HG02870 (cell line): ENCODE measurements at regions not wholly inside any gene's neighbourhood (a gene's known extent, or its start where the extent isn't known, plus 50 kb on each side); places are given as distances from the start of the nearest gene placed in this dataset.
"Not testable (repeated sequence)": the region's sequence is repeated elsewhere in the genome, so short reads cannot be mapped to it uniquely, and the experiment has no call there.

Experiments used
- ATAC-seq: cut with Tn5 transposase; IDR thresholded peaks from one replicate; pipeline ENCODE4 v1.9.1; 2021; ENCODE audit warnings: mild to moderate bottlenecking, moderate library complexity; ENCODE audit not compliant: unreplicated experiment

GRCh38 chr12:91704446-91704845, 441.2 kb downstream of the BTG1 start:
- no peak for ATAC-seq

DNA sequence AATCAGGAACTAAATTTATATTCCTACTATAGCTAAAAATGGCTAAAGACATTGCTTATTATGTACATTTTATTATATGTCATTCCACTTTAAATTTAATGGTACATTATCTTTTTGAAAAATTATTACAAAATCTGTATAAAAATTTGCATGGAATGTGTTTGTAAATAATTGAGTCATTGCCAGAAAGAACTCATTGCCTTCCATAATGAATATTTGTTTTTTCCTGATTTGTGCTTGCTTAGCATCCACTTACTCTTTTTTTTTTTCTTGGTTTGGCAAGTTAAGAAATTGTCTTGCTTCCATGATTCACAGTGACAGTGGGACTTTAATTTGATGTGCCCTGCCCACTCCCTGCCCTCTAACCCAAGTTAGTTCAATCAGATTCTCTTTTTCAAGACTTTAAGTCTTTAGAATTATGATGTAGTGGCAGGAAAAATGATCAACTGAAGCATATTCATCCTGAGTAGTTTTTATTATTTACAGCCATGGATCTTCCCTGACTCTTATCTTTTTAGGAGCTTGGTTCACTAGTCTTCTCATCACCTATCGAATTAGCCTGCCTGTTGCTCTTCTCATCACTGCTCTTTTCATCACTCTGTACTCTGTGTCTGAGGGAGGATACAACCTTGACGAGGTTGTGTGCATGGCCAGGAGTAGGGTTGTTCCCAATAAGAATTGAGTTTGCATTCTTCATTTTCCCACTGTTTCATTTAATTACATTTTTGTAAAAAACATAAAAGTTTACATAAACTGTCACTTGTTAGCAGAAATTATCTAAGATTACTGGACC, 442.0 kb downstream of the BTG1 start:
- ATAC-seq = no peak

GRCh38 chr12:91702843-91703425, 442.7 kb downstream of the BTG1 start:
- no peak for ATAC-seq

GRCh38 chr12:91695964-91696363, 449.7 kb downstream of the BTG1 start:
- no peak for ATAC-seq

DNA sequence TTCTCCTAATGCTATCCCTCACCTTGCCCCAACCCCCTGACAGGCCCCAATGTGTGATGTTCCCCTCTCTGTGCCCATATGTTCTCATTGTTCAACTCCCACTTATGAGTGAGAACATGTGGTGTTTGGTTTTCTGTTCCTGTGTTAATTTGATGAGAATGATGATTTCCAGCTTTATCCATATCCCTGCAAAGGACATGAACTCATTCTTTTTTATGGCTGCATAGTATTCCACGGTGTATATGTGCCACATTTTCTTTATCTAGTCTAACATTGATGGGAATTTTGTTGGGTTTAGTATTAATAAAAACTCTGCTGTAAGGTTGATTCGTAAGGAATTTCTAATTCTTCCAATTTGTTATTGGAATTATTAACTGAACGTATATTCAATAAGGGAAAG, 450.2 kb downstream of the BTG1 start:
- not testable (repeated sequence) for ATAC-seq

DNA sequence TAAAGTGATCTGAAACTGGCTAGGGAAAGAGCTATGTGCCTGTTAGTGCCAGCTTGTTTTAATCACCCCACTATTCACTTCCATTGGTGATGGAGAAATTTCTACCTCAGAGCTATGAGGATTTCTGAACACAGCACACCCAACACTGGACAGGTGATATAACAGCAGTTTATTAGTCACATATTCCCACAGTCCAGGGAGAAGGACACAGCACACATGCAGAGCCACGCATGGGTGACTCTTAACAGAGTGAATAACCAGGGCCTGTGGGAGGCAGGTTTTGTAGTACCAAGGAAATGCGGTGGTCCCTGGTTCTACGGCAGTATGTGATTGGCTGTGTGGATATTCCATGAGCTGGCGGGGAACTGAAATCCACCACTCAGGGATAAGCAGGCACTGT, 455.1 kb downstream of the BTG1 start:
- ATAC-seq = no peak

- no peak for ATAC-seq
These were observed 458.3 kb downstream of the BTG1 start for GRCh38 chr12:91687052-91688017.

GRCh38 chr12:91685917-91686316, 459.7 kb downstream of the BTG1 start:
- ATAC-seq = no peak

DNA sequence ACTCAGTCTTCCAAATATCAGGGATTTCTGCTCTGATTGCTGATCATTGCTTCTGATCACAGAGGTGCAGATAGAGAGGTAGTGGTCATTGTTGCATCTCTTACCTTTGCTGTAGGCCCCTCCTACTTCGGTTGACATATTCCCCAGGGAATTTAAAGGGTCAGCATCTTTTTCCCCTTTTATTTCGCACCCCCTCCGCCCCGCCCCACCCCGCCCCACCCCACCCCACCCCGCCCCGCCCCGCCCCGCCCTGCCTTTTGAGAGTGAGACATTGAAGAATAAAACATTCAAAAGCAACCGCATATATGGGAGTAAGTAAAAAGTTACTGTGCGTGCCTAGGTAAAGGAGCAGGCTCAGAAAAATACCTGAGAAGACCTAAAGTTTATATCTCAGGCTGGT, 463.9 kb downstream of the BTG1 start:
- ATAC-seq = no peak

DNA sequence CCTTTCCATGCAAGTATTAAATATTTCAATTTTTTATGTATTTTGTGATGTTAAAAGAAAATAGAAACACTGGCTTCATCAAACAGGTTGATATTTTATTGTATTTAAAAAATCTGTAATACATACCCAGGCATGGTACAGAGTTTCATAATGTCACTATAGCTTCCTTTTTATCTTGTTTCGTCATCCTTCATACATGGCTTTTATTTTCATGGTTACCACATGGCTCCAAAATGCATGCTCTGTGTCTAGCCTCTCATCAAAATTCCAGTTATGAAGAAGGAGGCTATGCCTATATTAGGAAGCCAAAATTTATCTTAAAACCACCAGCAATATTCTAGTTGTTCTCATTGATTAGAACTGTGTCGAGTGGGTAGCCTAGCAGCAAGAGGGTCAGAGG, 464.8 kb downstream of the BTG1 start:
- no peak for ATAC-seq

- no peak for ATAC-seq
These were observed 468.1 kb downstream of the BTG1 start for GRCh38 chr12:91677556-91677955.

DNA sequence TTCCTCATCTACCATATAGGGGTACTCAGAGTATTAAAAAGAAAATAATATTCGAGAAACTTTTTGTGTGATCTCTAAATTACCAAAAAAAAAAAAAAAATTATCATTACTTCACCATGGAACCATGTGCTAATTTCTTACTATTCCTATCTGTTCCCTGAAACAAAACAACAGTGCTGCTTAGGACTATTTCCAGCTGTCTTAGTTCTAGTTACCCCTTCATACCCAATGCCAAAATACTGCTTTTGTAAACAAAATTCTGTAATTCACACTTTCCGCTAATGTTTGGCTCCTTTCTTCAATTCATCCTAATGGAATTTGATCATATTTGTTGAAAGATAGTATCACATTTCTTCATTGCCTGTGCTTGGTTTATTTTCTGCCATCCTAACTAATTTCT, 470.2 kb downstream of the BTG1 start:
- no peak for ATAC-seq

DNA sequence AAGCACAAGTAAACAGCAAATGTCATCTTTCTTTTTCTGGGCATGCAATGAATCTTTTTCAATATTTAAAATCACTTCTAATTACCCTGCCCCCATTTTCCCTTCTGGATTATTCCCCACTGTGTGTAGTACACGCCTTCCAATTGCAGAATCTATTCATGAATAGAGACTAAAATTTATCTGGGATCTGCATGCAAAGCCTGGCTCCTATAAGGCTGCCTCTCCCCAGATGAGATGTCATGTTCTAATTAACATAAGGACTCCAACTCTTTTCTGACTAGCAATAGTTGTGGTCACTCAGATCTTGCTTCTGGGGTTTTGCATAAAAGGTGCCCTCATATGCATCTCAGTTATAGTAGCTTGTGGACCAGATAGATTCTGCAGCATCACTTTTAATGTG, 473.5 kb downstream of the BTG1 start:
- ATAC-seq = no peak

GRCh38 chr12:91667694-91668093, 478.0 kb downstream of the BTG1 start:
- no peak for ATAC-seq

- ATAC-seq = no peak
These were observed 481.1 kb upstream of the DCN start for GRCh38 chr12:91663744-91664143.

DNA sequence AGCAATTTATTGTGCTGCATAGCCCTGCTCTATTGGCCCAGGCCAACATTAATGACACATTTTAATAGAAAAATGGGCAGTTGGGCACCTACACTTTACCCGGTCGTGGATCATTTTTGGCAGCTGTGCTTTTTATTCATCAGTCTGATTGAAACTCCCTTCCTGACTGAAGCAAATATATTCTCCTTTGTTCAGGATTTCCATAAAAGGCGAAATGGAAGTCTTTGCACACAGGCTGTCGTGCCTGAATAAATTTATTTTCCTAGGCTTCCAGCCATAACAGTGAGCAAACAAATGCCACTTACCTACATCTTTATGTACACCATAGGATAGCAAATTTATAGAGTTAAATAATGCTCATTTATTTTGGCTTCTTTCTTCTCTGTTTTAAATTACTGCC, 480.7 kb upstream of the DCN start:
- ATAC-seq = no peak

GRCh38 chr12:91662021-91662420, 479.4 kb upstream of the DCN start:
- ATAC-seq = no peak

- ATAC-seq = no peak
These were observed 474.4 kb upstream of the DCN start for GRCh38 chr12:91657032-91657431.

DNA sequence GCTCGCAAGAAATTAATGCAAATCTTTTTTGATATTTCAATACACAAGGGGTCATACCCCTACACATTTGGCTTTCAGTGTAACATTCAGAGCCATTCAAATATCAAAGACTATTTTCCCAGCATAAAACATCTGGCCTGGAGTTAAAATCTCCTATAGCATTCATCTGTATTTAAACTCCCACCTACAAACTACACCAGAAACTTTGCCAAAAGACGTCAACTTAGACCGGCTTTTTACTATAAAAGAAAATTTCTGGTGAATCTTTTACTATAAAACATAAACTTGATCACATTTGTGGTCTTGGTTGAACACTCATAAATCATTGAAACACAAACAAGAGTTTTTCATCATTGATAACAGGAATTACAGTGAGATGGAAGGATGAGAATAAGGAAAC, 473.3 kb upstream of the DCN start:
- no peak for ATAC-seq

DNA sequence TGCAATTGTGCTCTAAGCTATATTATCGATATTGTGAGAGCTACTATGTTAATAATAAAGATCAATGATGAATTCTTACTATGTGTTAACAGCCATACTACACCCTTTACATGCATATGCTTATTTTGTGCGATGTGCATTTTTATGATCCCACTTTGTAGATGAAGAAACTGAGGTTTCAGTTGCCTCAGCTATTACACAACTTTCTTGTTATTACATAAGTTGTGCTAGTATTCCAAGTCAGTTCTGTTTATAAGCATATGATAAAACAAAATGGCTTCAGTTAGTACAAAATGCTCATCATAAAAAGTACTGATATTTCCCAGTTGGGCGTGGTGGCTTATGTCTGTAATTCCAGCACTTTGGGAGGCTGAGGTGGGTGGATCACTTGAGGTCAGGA, 471.5 kb upstream of the DCN start:
- no peak for ATAC-seq

GRCh38 chr12:91651728-91652127, 469.1 kb upstream of the DCN start:
- ATAC-seq = no peak

DNA sequence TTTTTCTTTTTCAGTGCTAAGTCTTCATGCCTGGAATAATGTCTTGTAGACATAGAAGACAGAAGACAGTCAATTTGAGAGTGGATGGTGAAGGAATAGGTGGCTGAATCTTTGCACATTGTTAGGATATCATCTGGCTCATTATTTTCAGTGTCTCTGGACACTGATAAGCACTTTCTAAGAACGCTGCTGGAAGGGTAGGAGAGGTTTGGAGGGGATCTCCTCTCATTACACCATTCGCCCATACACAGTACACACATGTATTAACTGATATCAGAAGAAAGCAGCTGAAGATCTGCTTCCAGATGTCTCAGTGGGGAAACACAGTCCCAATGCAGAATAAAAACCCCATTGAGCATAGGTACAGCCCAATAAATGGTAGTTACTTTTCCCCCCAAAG, 461.1 kb upstream of the DCN start:
- no peak for ATAC-seq
